Peyer's patch (tissue), 4 donors: ENCODE measurements at regions not wholly inside any gene's neighbourhood (a gene's known extent, or its start where the extent isn't known, plus 50 kb on each side); places are given as distances from the start of the nearest gene placed in this dataset.

Experiments
- POLR2A ChIP-seq, 2 donors: fragments of 450-650 bp; IDR thresholded peaks; one replicate each; pipeline ENCODE4 v1.5.1; 2017; ENCODE audit warnings: antibody characterized with exemption in 2 of 2, mild to moderate bottlenecking in 2 of 2, moderate library complexity in 2 of 2
- TF ChIP-seq, protein P1 (sequence below), 6 experiments: fragments of 450-650 bp in 4 of 6; fragments of 200-600 bp in 2 of 6; sonication (generic) in 1 of 6; IDR thresholded peaks; one replicate each; pipeline ENCODE4 v1.5.1; 2017 to 2019; ENCODE audit warnings: antibody characterized with exemption in 6 of 6, mild to moderate bottlenecking in 3 of 6, moderate library complexity in 1 of 6

- TF ChIP-seq, protein P1, sequence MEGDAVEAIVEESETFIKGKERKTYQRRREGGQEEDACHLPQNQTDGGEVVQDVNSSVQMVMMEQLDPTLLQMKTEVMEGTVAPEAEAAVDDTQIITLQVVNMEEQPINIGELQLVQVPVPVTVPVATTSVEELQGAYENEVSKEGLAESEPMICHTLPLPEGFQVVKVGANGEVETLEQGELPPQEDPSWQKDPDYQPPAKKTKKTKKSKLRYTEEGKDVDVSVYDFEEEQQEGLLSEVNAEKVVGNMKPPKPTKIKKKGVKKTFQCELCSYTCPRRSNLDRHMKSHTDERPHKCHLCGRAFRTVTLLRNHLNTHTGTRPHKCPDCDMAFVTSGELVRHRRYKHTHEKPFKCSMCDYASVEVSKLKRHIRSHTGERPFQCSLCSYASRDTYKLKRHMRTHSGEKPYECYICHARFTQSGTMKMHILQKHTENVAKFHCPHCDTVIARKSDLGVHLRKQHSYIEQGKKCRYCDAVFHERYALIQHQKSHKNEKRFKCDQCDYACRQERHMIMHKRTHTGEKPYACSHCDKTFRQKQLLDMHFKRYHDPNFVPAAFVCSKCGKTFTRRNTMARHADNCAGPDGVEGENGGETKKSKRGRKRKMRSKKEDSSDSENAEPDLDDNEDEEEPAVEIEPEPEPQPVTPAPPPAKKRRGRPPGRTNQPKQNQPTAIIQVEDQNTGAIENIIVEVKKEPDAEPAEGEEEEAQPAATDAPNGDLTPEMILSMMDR (IDR thresholded peaks at IDR 0.05), result no peak
- TF ChIP-seq POLR2A (IDR thresholded peaks at IDR 0.05), result no peak
Observed at GRCh38 chr17:12341328-12341727, 320.7 kb downstream of the MAP2K4 start.
